NCI-H1694 (cell line): ENCODE measurements at regions not wholly inside any gene's neighbourhood (a gene's known extent, or its start where the extent isn't known, plus 50 kb on each side); places are given as distances from the start of the nearest gene placed in this dataset.

Experiments
- DNase-seq: peaks from one replicate; lab custom pipeline; 2025; lab: John Stamatoyannopoulos, UW

DNA sequence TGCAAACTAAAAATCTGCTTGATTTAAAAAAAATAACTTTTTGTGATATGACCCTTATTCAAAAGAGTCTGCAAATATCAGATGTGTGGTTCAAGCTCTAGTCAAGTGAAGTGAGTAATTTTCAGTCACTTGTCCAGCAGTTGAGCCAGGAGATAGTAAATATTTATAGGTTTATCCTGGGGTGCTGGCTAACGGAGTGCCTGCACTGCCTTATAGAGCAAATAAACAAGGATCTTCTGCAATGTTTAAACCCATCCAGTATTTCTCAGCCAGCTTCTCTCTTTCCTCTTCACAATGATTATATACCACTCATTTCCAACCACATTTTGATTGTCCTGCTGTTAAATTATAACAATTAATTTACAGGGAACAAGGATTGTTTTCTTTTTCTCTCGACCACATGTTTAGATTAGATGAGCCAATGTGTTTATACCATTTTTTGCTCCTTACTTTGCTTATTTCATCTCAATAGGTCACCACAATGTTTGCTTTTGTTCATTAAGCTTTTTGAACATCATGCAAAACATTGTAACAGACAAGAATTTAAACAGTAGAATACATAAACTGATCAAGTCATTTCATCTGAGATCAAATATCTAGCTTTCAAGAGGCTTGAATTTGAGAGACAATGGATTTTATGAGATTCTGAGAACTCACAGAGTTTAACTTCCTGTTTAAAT is 60.3 kb upstream of the GREM2 start:
- no peak for DNase-seq

DNA sequence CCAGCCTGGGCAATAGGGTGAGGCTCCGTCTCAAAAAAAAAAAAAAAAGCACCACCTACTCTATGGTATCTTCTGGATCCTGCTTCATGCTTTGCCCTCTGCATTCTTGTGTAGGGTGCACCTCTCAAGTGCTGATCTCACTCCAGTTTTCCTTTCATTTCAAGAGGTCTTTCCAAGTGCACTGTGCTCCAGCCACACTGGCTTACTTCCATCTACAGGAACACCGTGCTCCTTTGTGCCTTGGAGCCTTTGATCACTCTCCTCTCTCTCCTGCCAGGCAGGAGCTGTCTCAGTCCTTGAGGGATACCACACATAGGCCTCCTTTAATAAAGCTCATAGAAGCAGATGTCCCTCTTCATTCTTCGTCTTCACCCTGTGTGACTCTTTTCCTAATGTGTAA is 55.4 kb upstream of the GREM2 start:
- DNase-seq: no peak

DNA sequence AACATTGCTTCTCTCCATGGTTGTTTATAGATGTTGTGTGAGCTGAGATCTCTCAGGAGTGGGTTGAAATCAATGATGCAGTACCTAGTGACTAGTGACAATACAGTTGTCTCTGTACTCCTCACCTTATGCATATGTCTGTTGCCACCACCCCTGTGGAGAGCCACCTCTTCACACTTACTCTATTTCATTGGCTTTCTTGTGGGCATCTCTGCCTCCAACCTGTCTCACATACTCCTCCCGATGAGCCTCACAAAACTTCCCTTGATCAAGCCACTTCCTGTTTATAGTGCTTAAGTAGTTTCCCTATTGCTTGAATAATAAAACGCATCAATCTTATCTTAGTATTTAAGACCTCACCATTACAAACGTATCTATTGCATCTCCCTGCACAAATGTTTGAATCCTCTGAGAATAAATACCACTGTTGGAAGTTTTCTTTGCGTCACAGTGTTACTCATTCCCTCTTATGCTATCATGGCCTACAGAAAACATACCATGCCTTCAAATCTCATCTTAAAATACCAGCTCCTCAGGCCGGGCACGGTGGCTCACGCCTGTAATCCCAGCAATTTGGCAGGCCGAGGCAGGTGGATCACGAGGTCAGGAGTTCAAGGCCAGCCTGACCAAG is 54.7 kb upstream of the GREM2 start:
- DNase-seq: no peak

DNA sequence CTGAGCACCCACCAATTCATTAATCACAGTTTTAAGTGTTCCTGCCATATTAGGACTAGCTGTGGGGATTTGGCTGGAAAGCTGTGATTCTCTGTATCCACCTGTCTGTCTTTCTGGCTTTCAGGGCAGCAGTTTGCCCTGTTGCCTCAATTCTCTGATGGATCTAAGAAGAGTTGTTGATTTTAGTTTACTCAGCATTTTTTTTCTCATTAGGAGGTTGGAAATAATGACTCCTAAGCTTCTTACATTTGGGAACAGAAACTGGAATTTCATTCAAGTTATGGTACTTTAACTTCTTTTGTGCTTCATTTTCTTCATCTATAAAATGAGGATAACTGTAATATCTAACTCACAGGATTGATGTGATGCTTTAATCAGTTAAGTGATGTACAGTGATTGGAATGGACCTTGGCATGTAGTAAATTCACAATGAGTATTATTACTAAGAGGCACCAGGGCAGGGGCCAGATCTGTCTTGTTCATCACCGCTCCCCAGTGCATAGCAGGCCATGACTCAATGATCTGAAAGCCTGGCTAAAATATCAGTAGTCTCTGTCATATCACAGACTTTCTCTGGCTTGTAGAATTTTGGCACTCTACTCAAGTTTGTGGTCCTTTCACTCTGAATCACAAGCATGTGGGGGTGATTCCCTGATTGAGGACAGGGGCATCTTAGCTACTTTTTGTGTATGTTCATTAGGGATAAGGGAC is 51.4 kb upstream of the GREM2 start:
- no peak for DNase-seq
